GM06990 (cell line): ENCODE measurements at regions not wholly inside any gene's neighbourhood (a gene's known extent, or its start where the extent isn't known, plus 50 kb on each side); places are given as distances from the start of the nearest gene placed in this dataset.

Source experiments
- DNase-seq: peaks from one replicate; pipeline ENCODE4 v3.0.0-alpha.2; 2011; ENCODE audit not compliant: insufficient read length; ENCODE audit errors: extremely low read depth
- H3K27me3 ChIP-seq: replicated peaks from 2 replicates; pipeline ENCODE4 v1.6.0; 2011; ENCODE audit warnings: low read length; ENCODE audit not compliant: control insufficient read depth, insufficient read depth
- H3K36me3 ChIP-seq: 2 replicates; pipeline ENCODE4 v1.5.1; 2011; ENCODE audit warnings: low read length; ENCODE audit not compliant: control insufficient read depth, insufficient read depth
- H3K4me3 ChIP-seq: replicated peaks from 2 replicates; pipeline ENCODE4 v1.5.1; 2011; ENCODE audit warnings: low read depth, mild to moderate bottlenecking, control low read depth, low read length
- CTCF ChIP-seq: IDR thresholded peaks from 2 replicates; pipeline ENCODE4 v1.5.1; 2011; ENCODE audit warnings: low read length, control low read depth, mild to moderate bottlenecking, inconsistent platforms; ENCODE audit not compliant: insufficient read depth, poor library complexity, severe bottlenecking

- Histone ChIP-seq H3K36me3 (no peaks in the 10 kb centered on the region), H3K4me3 (no peak overlapping the region), H3K27me3 (no peaks in the 10 kb centered on the region; the same call in 1 of the 2 replicates)
- TF ChIP-seq CTCF: no peak
- DNase-seq: no peak
Observed at GRCh38 chr1:22284236-22284635, 141.3 kb upstream of the WNT4 start.

GRCh38 chr1:22284906-22285548 lies 142.1 kb upstream of the WNT4 start:
- no peak overlapping the region for H3K4me3 ChIP-seq
- H3K27me3 ChIP-seq: no peaks in the 10 kb centered on the region; the same call in 1 of the 2 replicates
- DNase-seq: no peak
- H3K36me3 ChIP-seq: no peaks in the 10 kb centered on the region
- no peak for TF ChIP-seq CTCF

- no peaks in the 10 kb centered on the region; the same call in 1 of the 2 replicates for H3K27me3 ChIP-seq
- no peak for DNase-seq
- TF ChIP-seq CTCF: no peak
- no peak overlapping the region for H3K4me3 ChIP-seq
- no peaks in the 10 kb centered on the region for H3K36me3 ChIP-seq
Observed at GRCh38 chr1:22285549-22286396, 142.9 kb upstream of the WNT4 start.

GRCh38 chr1:22286491-22286890 lies 143.6 kb upstream of the WNT4 start:
- Histone ChIP-seq H3K4me3 (no peak overlapping the region), H3K27me3 (no peaks in the 10 kb centered on the region; the same call in 1 of the 2 replicates), H3K36me3 (no peaks in the 10 kb centered on the region)
- DNase-seq: no peak
- peak; percentile 8 for TF ChIP-seq CTCF

GRCh38 chr1:22287273-22287672 lies 144.4 kb upstream of the WNT4 start:
- Histone ChIP-seq H3K36me3 (no peaks in the 10 kb centered on the region), H3K27me3 (no peaks in the 10 kb centered on the region; the same call in 1 of the 2 replicates), H3K4me3 (no peak overlapping the region)
- DNase-seq: no peak
- TF ChIP-seq CTCF: no peak
